SK-N-MC (cell line): ENCODE measurements at regions not wholly inside any gene's neighbourhood (a gene's known extent, or its start where the extent isn't known, plus 50 kb on each side); places are given as distances from the start of the nearest gene placed in this dataset.

Source experiments
- EZH2 ChIP-seq: fragments of 200-600 bp; sonication (generic); IDR thresholded peaks from one replicate; pipeline ENCODE4 v1.6.1; 2017; ENCODE audit warnings: antibody characterized with exemption
- FOXP2 ChIP-seq: optimal IDR thresholded peaks from 2 replicates; pipeline ENCODE3; 2011; ENCODE audit warnings: mild to moderate bottlenecking, moderate library complexity; ENCODE audit not compliant: insufficient read depth; ENCODE audit errors: extremely low read length, control extremely low read depth
- POLR2AphosphoS5 ChIP-seq: IDR thresholded peaks from 2 replicates; pipeline ENCODE4 v1.6.1; 2012; ENCODE audit warnings: mild to moderate bottlenecking, low read depth, low read length, borderline replicate concordance

GRCh38 chr3:130839813-130840212, 54.1 kb upstream of the ATP2C1 start:
- no peak for TF ChIP-seq POLR2AphosphoS5
- no peak for TF ChIP-seq EZH2
- no peak for TF ChIP-seq FOXP2
